Left lung (tissue), 4 donors: ENCODE measurements at regions not wholly inside any gene's neighbourhood (a gene's known extent, or its start where the extent isn't known, plus 50 kb on each side); places are given as distances from the start of the nearest gene placed in this dataset.
"Not testable (repeated sequence)": the region's sequence is repeated elsewhere in the genome, so short reads cannot be mapped to it uniquely, and the experiment has no call there.

Source experiments
- ATAC-seq: fragments of 200-7000 bp; cut with Tn5 transposase; one replicate; pipeline ENCODE4 v1.9.1; 2020; ENCODE audit warnings: moderate library complexity
- DNase-seq, 4 donors: peaks; one replicate each; pipeline ENCODE4 v3.0.0-alpha.2; 2013 to 2020
- H3K27ac ChIP-seq, 2 donors: fragments of 200-600 bp; sonication (generic) in 1 of 2; one replicate each; pipeline versions ENCODE4 v1.5.0 to v1.8.0; 2020 to 2021
- H3K27me3 ChIP-seq, 2 donors: fragments of 200-600 bp; sonication (generic) in 1 of 2; one replicate each; pipeline versions ENCODE4 v1.5.0 to v1.8.0; 2020 to 2021
- H3K36me3 ChIP-seq, 2 donors: fragments of 200-600 bp; sonication (generic) in 1 of 2; one replicate each; pipeline versions ENCODE4 v1.5.0 to v1.8.0; 2020 to 2021
- H3K4me1 ChIP-seq, 2 donors: fragments of 200-600 bp; one replicate each; pipeline ENCODE4 v1.8.0; 2021
- H3K4me3 ChIP-seq, 2 donors: fragments of 200-600 bp; sonication (generic) in 1 of 2; one replicate each; pipeline versions ENCODE4 v1.5.0 to v1.8.0; 2020 to 2021; ENCODE audit warnings: mild to moderate bottlenecking in 1 of 2
- H3K9me3 ChIP-seq, 2 donors: fragments of 200-600 bp; sonication (generic) in 1 of 2; one replicate each; pipeline versions ENCODE4 v1.5.0 to v1.8.0; 2020 to 2021
- CTCF ChIP-seq, 2 donors: fragments of 200-600 bp; sonication (generic) in 1 of 2; IDR thresholded peaks; one replicate each; pipeline versions ENCODE4 v1.5.0 to v1.8.0; 2021; ENCODE audit warnings: antibody characterized with exemption in 2 of 2
- intact Hi-C, 2 donors: fragments of 100-400 bp; cut with DNase I; formaldehyde crosslinking; loops; one replicate each; pipeline versions ENCODE4 v1.11.2 to v1.14.2; 2022
- donor health status: DM: no; HTN: yes; CAD: no.
- donor health status: DM: no; HTN: no; CAD: no.

GRCh38 chr6:140500849-140501248 is 1126.4 kb upstream of the CITED2 start:
- intact Hi-C loops = no loop called here
- H3K4me3 ChIP-seq = no peak overlapping the region
- no peaks in the 10 kb centered on the region for H3K9me3 ChIP-seq
- H3K36me3 ChIP-seq = no peaks in the 10 kb centered on the region
- H3K27ac ChIP-seq = no peak overlapping the region
- DNase-seq (no peak), ATAC-seq (no peak)
- no peaks in the 10 kb centered on the region for H3K27me3 ChIP-seq
- no peak for TF ChIP-seq CTCF (IDR thresholded peaks at IDR 0.05)
- no peaks in the 10 kb centered on the region for H3K4me1 ChIP-seq

- Histone ChIP-seq H3K36me3 (no peaks in the 10 kb centered on the region), H3K4me1 (no peaks in the 10 kb centered on the region), H3K9me3 (no peaks in the 10 kb centered on the region), H3K27ac (no peak overlapping the region), H3K27me3 (no peaks in the 10 kb centered on the region), H3K4me3 (no peak overlapping the region)
- DNase-seq (no peak), ATAC-seq (no peak)
- intact Hi-C loops = no loop called here
- TF ChIP-seq CTCF (IDR thresholded peaks at IDR 0.05) = no peak
Observed at GRCh38 chr6:140499607-140500006, 1125.2 kb upstream of the CITED2 start.

- intact Hi-C loops = no loop called here
- no peak for ATAC-seq
Observed at GRCh38 chr6:140494321-140495108, 1120.1 kb upstream of the CITED2 start.

GRCh38 chr6:140493470-140493869 is 1119.0 kb upstream of the CITED2 start:
- intact Hi-C loops, ATAC-seq, H3K27me3 ChIP-seq, H3K4me3 ChIP-seq, H3K36me3 ChIP-seq, H3K27ac ChIP-seq, DNase-seq, H3K4me1 ChIP-seq, H3K9me3 ChIP-seq: not testable (repeated sequence)

More at GRCh38 chr6:140494321-140495108, 1120.1 kb upstream of the CITED2 start:
- TF ChIP-seq CTCF (IDR thresholded peaks at IDR 0.05) = no peak
- Histone ChIP-seq H3K9me3 (no peaks in the 10 kb centered on the region), H3K36me3 (no peaks in the 10 kb centered on the region), H3K4me3 (no peak overlapping the region), H3K27ac (no peak overlapping the region), H3K27me3 (no peaks in the 10 kb centered on the region), H3K4me1 (no peaks in the 10 kb centered on the region)
- DNase-seq = no peak

- Histone ChIP-seq H3K4me3 (no peak overlapping the region), H3K9me3 (peaks cover 0 to 8% of the 10 kb centered on the region in 2 donors), H3K27ac (no peak overlapping the region), H3K36me3 (no peaks in the 10 kb centered on the region), H3K4me1 (peaks cover 0 to 6% of the 10 kb centered on the region in 2 donors), H3K27me3 (no peaks in the 10 kb centered on the region)
- intact Hi-C loops = no loop called here
- no peak for ATAC-seq
- no peak for DNase-seq
- no peak for TF ChIP-seq CTCF (IDR thresholded peaks at IDR 0.05)
Observed at GRCh38 chr6:140490081-140490480, 1115.6 kb upstream of the CITED2 start.

DNA sequence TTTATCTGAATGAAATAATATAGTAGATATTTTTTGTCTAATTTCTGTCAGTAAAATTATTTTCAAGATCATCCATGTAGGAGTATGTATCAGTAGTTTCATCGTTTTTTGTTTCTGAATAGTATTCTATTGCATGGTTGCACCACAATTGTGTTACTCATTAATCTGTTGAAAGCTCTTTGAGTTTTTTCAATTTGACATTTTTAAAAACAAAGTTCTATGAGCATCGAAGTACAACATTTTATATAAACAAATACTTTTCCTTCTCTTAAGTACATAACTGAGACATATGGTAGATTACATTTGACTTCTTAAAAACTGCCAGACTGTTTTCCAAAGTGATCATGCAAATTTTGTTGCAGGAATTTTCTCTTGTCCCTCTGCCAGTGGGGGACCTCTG is 1113.1 kb upstream of the CITED2 start:
- H3K4me1 ChIP-seq = peaks cover 0 to 6% of the 10 kb centered on the region in 2 donors
- no peak for ATAC-seq
- H3K4me3 ChIP-seq = no peak overlapping the region
- no peak for DNase-seq
- no peak overlapping the region for H3K27ac ChIP-seq
- H3K27me3 ChIP-seq = no peaks in the 10 kb centered on the region
- peaks cover 0 to 8% of the 10 kb centered on the region in 2 donors for H3K9me3 ChIP-seq
- H3K36me3 ChIP-seq = no peaks in the 10 kb centered on the region
- intact Hi-C loops = no loop called here
- no peak for TF ChIP-seq CTCF (IDR thresholded peaks at IDR 0.05)
